Coronary artery (tissue), 2 donors: ENCODE measurements at regions not wholly inside any gene's neighbourhood (a gene's known extent, or its start where the extent isn't known, plus 50 kb on each side); places are given as distances from the start of the nearest gene placed in this dataset.

Source experiments
- DNase-seq: peaks from one replicate; pipeline ENCODE4 v3.0.0-alpha.2; 2017; ENCODE audit warnings: low spot score
- H3K27ac ChIP-seq, 2 donors: fragments of 200-600 bp; sonication (generic); one replicate each; pipeline ENCODE4 v1.5.1; 2016 to 2019
- H3K4me3 ChIP-seq: fragments of 200-600 bp; sonication (generic); 2 replicates; pipeline ENCODE4 v1.5.1; 2016; ENCODE audit warnings: mild to moderate bottlenecking, moderate library complexity
- CTCF ChIP-seq: fragments of 200-600 bp; sonication (generic); IDR thresholded peaks from one replicate; pipeline ENCODE4 v1.5.1; 2019; ENCODE audit warnings: antibody characterized with exemption

- no peak for DNase-seq
These were observed 337.1 kb downstream of the IL20RB start for GRCh38 chr3:137294839-137295238.

GRCh38 chr3:137295336-137295735 lies 337.6 kb downstream of the IL20RB start:
- H3K27ac ChIP-seq: no peak overlapping the region
- no peak overlapping the region for H3K4me3 ChIP-seq
- DNase-seq: no peak
- TF ChIP-seq CTCF: no peak

More at GRCh38 chr3:137294839-137295238, 337.1 kb downstream of the IL20RB start:
- no peak for TF ChIP-seq CTCF
- H3K4me3 ChIP-seq: no peak overlapping the region
- H3K27ac ChIP-seq: no peak overlapping the region

GRCh38 chr3:137296116-137296515 lies 338.3 kb downstream of the IL20RB start:
- TF ChIP-seq CTCF: no peak
- DNase-seq: no peak

GRCh38 chr3:137297770-137298169 lies 340.0 kb downstream of the IL20RB start:
- H3K27ac ChIP-seq: no peak overlapping the region
- TF ChIP-seq CTCF: no peak
- no peak for DNase-seq

More at GRCh38 chr3:137296116-137296515, 338.3 kb downstream of the IL20RB start:
- Histone ChIP-seq H3K4me3 (no peak overlapping the region), H3K27ac (no peak overlapping the region)

GRCh38 chr3:137300703-137301102 lies 342.9 kb downstream of the IL20RB start:
- no peak for TF ChIP-seq CTCF
- H3K27ac ChIP-seq: no peak overlapping the region
- DNase-seq: no peak
- H3K4me3 ChIP-seq: no peak overlapping the region

More at GRCh38 chr3:137297770-137298169, 340.0 kb downstream of the IL20RB start:
- no peak overlapping the region for H3K4me3 ChIP-seq

GRCh38 chr3:137304313-137305056 lies 346.7 kb downstream of the IL20RB start:
- H3K4me3 ChIP-seq: no peak overlapping the region
- DNase-seq: no peak
- H3K27ac ChIP-seq: no peak overlapping the region
- TF ChIP-seq CTCF: no peak

GRCh38 chr3:137324114-137324513 lies 366.3 kb downstream of the IL20RB start:
- Histone ChIP-seq H3K4me3 (no peak overlapping the region), H3K27ac (no peak overlapping the region)
- no peak for TF ChIP-seq CTCF
- no peak for DNase-seq
